Activated CD4-positive, alpha-beta T cell treated with anti-CD3 and anti-CD28 coated beads, Interleukin-2, amount 50 U/mL, for 24 hours (primary cell): ENCODE measurements at regions not wholly inside any gene's neighbourhood (a gene's known extent, or its start where the extent isn't known, plus 50 kb on each side); places are given as distances from the start of the nearest gene placed in this dataset.
"Not testable (repeated sequence)": the region's sequence is repeated elsewhere in the genome, so short reads cannot be mapped to it uniquely, and the experiment has no call there.

ENCODE experiments used
- DNase-seq, 2 donors: peaks; one replicate each; pipeline ENCODE4 v3.0.0-alpha.2; 2020; ENCODE audit warnings: low read depth in 1 of 2, low spot score in 1 of 2

GRCh38 chr5:124136609-124137008 is 609.8 kb downstream of the ZNF608 start:
- DNase-seq, result no peak

- DNase-seq, result no peak
Observed at GRCh38 chr5:124134941-124135340, 611.5 kb downstream of the ZNF608 start.

GRCh38 chr5:124133406-124133805 is 613.0 kb downstream of the ZNF608 start:
- no peak for DNase-seq

GRCh38 chr5:124132843-124133242 is 613.6 kb downstream of the ZNF608 start:
- DNase-seq, result no peak

- no peak for DNase-seq
Observed at GRCh38 chr5:124131466-124131865, 615.0 kb downstream of the ZNF608 start.

GRCh38 chr5:124130816-124131215 is 615.6 kb downstream of the ZNF608 start:
- no peak for DNase-seq

GRCh38 chr5:124128867-124129266 is 616.9 kb downstream of the CSNK1G3 start:
- DNase-seq, result no peak

- DNase-seq, result no peak
Observed at GRCh38 chr5:124126504-124127217, 614.7 kb downstream of the CSNK1G3 start.

- no peak for DNase-seq
Observed at GRCh38 chr5:124124711-124125229, 612.8 kb downstream of the CSNK1G3 start.

GRCh38 chr5:124121198-124121597 is 609.2 kb downstream of the CSNK1G3 start:
- DNase-seq, result no peak

GRCh38 chr5:124114911-124115310 is 602.9 kb downstream of the CSNK1G3 start:
- DNase-seq, result no peak

GRCh38 chr5:124111886-124112285 is 599.9 kb downstream of the CSNK1G3 start:
- no peak for DNase-seq

- no peak for DNase-seq
Observed at GRCh38 chr5:124110942-124111341, 599.0 kb downstream of the CSNK1G3 start.

GRCh38 chr5:124105326-124105725 is 593.3 kb downstream of the CSNK1G3 start:
- DNase-seq, result no peak

- DNase-seq, result no peak
Observed at GRCh38 chr5:124104821-124105220, 592.8 kb downstream of the CSNK1G3 start.

GRCh38 chr5:124104344-124104743 is 592.4 kb downstream of the CSNK1G3 start:
- DNase-seq, result no peak

GRCh38 chr5:124103671-124104070 is 591.7 kb downstream of the CSNK1G3 start:
- DNase-seq, result no peak

- not testable (repeated sequence) for DNase-seq
Observed at GRCh38 chr5:124103056-124103455, 591.1 kb downstream of the CSNK1G3 start.

GRCh38 chr5:124102486-124102885 is 590.5 kb downstream of the CSNK1G3 start:
- no peak for DNase-seq

- DNase-seq, result no peak
Observed at GRCh38 chr5:124093658-124094057, 581.7 kb downstream of the CSNK1G3 start.

GRCh38 chr5:124090115-124090514 is 578.1 kb downstream of the CSNK1G3 start:
- DNase-seq, result no peak

- no peak for DNase-seq
Observed at GRCh38 chr5:124089578-124089977, 577.6 kb downstream of the CSNK1G3 start.
